GM10266 (cell line): ENCODE measurements at regions not wholly inside any gene's neighbourhood (a gene's known extent, or its start where the extent isn't known, plus 50 kb on each side); places are given as distances from the start of the nearest gene placed in this dataset.

Source experiments
- DNase-seq: peaks from one replicate; pipeline ENCODE4 v3.0.0; 2012; ENCODE audit errors: extremely low spot score
- TF ChIP-seq, protein P1 (sequence below): IDR thresholded peaks from 2 replicates; pipeline ENCODE4 v1.5.1; 2012; ENCODE audit warnings: mild to moderate bottlenecking, low read depth; ENCODE audit not compliant: control insufficient read depth, insufficient read depth; ENCODE audit errors: missing control alignments

DNA sequence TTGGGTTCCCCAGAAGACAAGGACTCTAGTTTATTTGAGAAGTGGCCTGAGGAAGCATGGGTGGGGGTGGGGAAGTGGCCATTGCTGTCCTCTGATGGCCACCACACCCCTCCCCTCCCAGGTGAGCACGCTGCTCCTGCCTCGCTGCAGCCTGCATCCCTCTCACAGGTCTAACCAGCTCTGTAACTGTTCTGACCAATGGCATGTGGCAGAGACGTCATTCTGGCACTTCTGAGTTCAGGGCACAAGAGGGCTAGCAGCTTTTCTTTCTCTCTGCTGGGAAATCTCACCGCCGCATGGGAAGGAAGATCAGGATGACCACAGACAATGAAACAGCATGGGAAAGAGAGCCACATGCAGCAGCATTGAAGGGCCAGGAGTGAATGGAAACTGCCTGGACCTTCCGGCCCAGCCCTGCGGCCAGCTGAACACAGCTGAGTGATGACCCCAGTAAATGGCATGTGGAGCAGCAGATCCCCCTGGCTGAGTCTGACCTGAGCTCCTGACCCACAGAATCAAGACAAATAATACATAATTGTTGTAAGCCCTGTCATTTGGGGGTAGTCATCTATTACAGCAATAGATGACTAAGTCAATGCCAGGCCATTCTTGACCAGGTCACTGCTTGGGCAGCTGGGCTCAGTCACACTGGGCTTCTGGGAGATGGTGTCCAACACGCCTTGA, 179.8 kb downstream of the LINC00237 start:
- DNase-seq: no peak
- TF ChIP-seq, protein P1, sequence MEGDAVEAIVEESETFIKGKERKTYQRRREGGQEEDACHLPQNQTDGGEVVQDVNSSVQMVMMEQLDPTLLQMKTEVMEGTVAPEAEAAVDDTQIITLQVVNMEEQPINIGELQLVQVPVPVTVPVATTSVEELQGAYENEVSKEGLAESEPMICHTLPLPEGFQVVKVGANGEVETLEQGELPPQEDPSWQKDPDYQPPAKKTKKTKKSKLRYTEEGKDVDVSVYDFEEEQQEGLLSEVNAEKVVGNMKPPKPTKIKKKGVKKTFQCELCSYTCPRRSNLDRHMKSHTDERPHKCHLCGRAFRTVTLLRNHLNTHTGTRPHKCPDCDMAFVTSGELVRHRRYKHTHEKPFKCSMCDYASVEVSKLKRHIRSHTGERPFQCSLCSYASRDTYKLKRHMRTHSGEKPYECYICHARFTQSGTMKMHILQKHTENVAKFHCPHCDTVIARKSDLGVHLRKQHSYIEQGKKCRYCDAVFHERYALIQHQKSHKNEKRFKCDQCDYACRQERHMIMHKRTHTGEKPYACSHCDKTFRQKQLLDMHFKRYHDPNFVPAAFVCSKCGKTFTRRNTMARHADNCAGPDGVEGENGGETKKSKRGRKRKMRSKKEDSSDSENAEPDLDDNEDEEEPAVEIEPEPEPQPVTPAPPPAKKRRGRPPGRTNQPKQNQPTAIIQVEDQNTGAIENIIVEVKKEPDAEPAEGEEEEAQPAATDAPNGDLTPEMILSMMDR: no peak

DNA sequence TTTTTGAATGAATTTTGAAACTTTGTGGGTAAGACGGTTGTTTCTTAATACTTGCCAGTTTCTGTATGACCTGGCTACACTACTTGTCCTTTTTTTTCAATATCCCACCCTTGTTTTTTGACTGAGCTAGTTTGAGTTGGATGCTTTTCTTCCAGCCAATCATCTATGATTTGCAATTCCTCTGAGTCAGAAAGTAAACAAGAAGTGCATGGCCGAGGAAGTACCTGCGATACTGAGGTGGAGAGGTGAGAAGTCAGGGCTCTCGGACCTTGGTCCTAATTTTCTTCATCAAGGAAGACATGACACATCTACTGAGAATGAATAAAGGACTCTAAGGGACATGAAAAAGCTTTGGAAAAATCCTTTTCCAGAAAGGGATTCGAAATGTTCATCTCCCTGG, 185.7 kb downstream of the LINC00237 start:
- no peak for DNase-seq
- TF ChIP-seq, protein P1: no peak

DNA sequence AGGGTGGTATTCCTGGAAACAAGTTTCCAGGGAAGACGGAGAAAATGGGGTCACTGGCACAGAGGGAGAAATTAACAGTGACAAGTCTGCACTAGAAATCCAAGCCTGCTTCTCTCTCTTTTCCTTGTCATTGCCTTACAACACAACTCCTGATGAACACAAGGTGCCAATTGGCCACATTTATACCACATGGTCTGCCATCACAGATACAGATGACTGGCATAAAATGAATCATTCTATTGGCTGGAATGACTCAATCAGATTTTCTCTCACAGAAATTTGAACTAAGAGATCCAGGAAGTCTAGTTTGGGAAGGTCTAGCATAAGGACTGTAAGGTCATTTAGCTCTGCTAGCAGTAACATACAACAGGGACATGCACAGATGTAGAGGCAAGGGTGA, 190.3 kb downstream of the LINC00237 start:
- TF ChIP-seq, protein P1: no peak
- no peak for DNase-seq

DNA sequence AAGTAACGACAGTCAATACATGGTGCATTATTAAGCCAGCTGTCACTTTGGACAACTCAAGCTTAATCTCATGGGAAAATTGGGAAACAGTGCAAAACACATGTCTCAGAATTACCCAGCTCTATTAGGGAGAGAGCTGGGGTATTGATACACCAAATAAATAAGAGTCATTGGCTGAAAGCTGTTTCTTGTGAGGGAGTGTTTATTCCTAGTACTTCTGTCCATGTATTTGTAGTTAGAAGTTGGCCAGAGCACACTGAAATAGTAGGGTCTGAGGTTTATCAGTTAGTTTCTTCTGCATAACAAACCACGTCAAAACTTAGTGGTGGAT, 192.0 kb upstream of the RALGAPA2 start:
- TF ChIP-seq, protein P1: no peak
- DNase-seq: no peak

DNA sequence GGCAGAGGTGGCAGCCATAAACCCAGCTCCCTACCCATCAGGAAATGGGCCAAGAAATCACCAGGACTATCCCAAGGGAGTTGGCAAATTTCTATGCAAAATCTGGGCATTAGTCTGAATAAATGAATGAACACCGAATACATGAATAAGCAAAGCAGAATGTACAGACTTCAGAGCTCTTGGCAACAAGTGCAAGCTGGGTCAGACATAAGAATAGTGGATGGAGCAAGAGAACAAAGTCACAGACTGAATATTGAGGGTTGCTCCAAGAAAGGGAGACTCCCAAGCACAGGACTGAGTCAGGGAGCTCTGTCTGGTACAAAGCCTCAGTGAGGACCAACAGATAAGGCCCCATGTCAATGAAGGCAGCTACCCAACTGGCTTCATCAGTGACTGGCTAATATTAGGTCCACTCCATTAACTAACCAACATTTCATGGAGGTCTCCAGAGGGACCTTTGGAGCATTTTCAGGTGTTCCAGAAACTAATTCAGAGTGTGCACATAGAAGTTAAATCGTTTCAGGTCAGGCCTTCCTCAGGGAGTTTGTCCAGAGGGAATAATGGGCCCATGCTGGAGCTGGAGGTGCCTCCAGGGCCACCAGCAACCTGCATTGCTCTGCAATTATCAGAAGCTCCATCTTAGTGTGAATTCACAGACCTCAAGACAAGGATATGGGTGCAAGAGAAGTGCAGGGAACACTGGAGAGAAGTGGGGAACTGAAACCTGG, 191.5 kb upstream of the RALGAPA2 start:
- no peak for DNase-seq

DNA sequence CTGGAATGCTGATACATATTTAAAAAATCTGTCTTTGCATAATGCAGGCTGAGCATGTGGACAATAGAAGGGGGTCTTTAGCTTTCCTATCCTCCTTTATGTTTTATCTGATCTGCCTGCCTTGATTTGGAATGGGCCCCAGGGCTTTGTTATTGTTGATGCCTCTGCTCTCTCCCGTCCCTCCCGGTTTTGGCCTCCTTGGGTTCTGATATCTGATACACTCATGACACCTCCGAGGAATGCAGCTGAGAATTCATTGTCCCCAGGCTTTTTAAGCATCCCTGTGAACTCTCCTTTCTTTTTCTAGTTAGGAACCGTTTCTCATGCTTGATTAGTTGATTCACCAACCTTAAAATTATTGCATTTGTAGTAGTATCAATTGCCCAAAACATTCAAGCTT, 185.5 kb upstream of the RALGAPA2 start:
- no peak for DNase-seq
- TF ChIP-seq, protein P1: no peak

More for the DNA sequence above, 191.5 kb upstream of the RALGAPA2 start:
- TF ChIP-seq, protein P1: no peak

DNA sequence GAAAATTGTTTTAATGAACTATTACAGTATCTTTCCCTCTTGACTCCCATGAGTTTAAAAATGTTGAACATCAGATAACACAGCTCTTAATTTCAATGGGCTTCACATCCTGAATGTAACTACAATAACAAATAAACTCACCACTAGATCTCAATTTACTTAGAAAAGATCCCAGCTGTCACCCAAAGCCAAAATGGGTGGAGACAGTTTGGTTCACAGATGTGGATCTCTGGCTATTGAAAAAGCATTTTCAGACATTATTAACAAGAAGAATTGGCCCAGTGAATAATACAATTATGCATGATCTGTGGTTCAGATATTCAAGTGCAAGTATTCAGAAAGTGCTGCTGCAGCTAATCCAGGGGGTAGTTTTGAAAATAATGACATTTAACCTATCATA, 184.7 kb upstream of the RALGAPA2 start:
- TF ChIP-seq, protein P1: no peak

More for the DNA sequence above, 184.7 kb upstream of the RALGAPA2 start:
- no peak for DNase-seq
